ENCODE measurements at regions not wholly inside any gene's neighbourhood (a gene's known extent, or its start where the extent isn't known, plus 50 kb on each side); places are given as distances from the start of the nearest gene placed in this dataset.

DNA sequence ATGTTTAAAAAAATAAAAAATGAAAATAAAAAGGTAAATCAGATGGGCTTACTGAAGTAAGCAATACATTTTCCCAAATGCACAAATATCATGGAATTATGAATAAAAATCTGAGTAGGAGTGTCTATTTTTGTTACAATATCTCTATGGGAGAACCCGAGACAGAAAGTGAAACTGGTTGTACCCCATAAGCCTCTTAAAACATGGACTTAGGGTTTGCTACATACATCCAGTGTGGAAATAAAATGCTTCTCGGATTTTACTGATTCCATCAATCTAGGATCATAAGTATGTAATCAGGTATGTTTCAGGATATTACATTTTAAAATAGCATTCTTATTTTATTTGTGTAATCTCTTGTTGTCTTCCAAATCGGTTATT is 177.8 kb upstream of the CDIN1 start:
- Histone ChIP-seq H3K4me2 (ENCODE audit: extremely low read depth, insufficient read depth, low read length) (peak overlapping the region; percentile 74), H4K20me1 (ENCODE audit: control insufficient read depth, extremely low read depth, insufficient read depth, low read length) (no peaks in the 10 kb centered on the region), H3K4me3 (replicated peaks in 1 of 4; ENCODE audit: control extremely low read depth in 1 of 4, insufficient read depth in 1 of 4, low read depth in 3 of 4, low read length in 4 of 4) (peak overlapping the region in 3 of 4 experiments; percentile 7 to 22 (median 15)), H3K36me3 (ENCODE audit: control insufficient read depth, insufficient read depth, low read length) (no peaks in the 10 kb centered on the region), H3K27ac (ENCODE audit: insufficient read depth, low read length) (no peak overlapping the region), H3K4me1 (ENCODE audit: control insufficient read depth, extremely low read depth, insufficient read depth, low read length) (no peaks in the 10 kb centered on the region), H3K27me3 (ENCODE audit: control insufficient read depth, insufficient read depth, low read length) (no peaks in the 10 kb centered on the region), H2AFZ (ENCODE audit: low read length) (peak overlapping the region; percentile 64), H3K79me2 (ENCODE audit: control insufficient read depth, insufficient read depth, low read length) (no peaks in the 10 kb centered on the region), H3K9ac (ENCODE audit: insufficient read depth, low read length) (no peak overlapping the region), H3K9me3 (ENCODE audit: control insufficient read depth, insufficient read depth, low read depth, low read length) (no peaks in the 10 kb centered on the region)
- TF ChIP-seq EZH2 (IDR thresholded peaks at IDR 0.05; ENCODE audit: low read length, missing control alignments): no peak
- TF ChIP-seq, protein P1, sequence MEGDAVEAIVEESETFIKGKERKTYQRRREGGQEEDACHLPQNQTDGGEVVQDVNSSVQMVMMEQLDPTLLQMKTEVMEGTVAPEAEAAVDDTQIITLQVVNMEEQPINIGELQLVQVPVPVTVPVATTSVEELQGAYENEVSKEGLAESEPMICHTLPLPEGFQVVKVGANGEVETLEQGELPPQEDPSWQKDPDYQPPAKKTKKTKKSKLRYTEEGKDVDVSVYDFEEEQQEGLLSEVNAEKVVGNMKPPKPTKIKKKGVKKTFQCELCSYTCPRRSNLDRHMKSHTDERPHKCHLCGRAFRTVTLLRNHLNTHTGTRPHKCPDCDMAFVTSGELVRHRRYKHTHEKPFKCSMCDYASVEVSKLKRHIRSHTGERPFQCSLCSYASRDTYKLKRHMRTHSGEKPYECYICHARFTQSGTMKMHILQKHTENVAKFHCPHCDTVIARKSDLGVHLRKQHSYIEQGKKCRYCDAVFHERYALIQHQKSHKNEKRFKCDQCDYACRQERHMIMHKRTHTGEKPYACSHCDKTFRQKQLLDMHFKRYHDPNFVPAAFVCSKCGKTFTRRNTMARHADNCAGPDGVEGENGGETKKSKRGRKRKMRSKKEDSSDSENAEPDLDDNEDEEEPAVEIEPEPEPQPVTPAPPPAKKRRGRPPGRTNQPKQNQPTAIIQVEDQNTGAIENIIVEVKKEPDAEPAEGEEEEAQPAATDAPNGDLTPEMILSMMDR (conservative IDR thresholded peaks at IDR 0.05 in 1 of 2, IDR thresholded peaks at IDR 0.05 in 1 of 2; ENCODE audit: low read depth in 1 of 2, low read length in 2 of 2): no peak
- DNase-seq (ENCODE audit: low read depth in 2 of 2): peak in 1 of 2 donors; percentile 23

DNA sequence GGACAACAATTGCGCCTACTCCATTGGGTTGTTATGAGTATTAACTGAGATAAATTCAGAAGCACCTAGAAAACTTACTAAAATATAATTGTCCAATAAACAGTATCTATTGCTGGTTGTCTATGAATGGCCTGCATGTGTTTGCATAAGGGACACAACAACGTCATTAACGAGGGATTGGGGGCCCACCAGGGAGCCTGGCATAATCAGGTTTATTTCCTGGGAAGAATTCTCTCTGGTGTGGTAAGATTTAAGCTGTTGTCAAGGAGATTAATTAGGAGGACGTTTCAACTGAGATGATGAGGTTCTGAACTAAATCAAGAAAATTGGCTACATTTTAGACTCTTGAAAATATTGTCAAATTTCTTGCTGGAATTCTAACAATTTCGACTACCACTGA is 176.1 kb upstream of the CDIN1 start:
- H3K9ac ChIP-seq (ENCODE audit: insufficient read depth, low read length): no peak overlapping the region
- H2AFZ ChIP-seq (ENCODE audit: low read length): no peak overlapping the region
- no peaks in the 10 kb centered on the region for H4K20me1 ChIP-seq (ENCODE audit: control insufficient read depth, extremely low read depth, insufficient read depth, low read length)
- H3K27ac ChIP-seq (ENCODE audit: insufficient read depth, low read length): no peak overlapping the region
- H3K79me2 ChIP-seq (ENCODE audit: control insufficient read depth, insufficient read depth, low read length): no peaks in the 10 kb centered on the region
- H3K27me3 ChIP-seq (ENCODE audit: control insufficient read depth, insufficient read depth, low read length): no peaks in the 10 kb centered on the region
- H3K4me3 ChIP-seq (replicated peaks in 1 of 4; ENCODE audit: control extremely low read depth in 1 of 4, insufficient read depth in 1 of 4, low read depth in 3 of 4, low read length in 4 of 4): no peak overlapping the region
- no peak overlapping the region for H3K4me2 ChIP-seq (ENCODE audit: extremely low read depth, insufficient read depth, low read length)
- no peaks in the 10 kb centered on the region for H3K36me3 ChIP-seq (ENCODE audit: control insufficient read depth, insufficient read depth, low read length)
- no peaks in the 10 kb centered on the region for H3K4me1 ChIP-seq (ENCODE audit: control insufficient read depth, extremely low read depth, insufficient read depth, low read length)
- TF ChIP-seq, protein P1 (conservative IDR thresholded peaks at IDR 0.05 in 1 of 2, IDR thresholded peaks at IDR 0.05 in 1 of 2; ENCODE audit: low read depth in 1 of 2, low read length in 2 of 2): no peak
- no peak for TF ChIP-seq EZH2 (IDR thresholded peaks at IDR 0.05; ENCODE audit: low read length, missing control alignments)
- DNase-seq (ENCODE audit: low read depth in 2 of 2): no peak
- no peaks in the 10 kb centered on the region for H3K9me3 ChIP-seq (ENCODE audit: control insufficient read depth, insufficient read depth, low read depth, low read length)

DNA sequence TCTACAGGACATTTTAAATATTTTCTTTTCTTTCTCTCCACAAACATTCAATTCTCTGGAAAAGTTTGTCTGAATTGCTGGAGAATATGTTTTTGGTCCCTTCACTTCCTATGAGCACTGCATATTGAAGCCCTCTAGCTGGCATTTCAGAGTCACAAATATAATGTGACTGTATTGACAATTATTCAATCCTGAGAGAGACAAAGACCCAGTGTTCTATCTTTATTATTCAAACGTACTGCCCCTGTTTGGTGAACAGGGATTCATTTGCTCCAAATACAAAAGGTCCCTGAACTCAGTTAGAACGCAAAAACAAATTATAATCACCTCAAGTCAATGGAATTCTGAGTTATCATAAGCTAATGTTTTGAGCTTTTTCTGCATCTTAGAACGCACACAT is 173.1 kb upstream of the CDIN1 start:
- Histone ChIP-seq H3K4me3 (replicated peaks in 1 of 4; ENCODE audit: control extremely low read depth in 1 of 4, insufficient read depth in 1 of 4, low read depth in 3 of 4, low read length in 4 of 4) (no peak overlapping the region), H3K27me3 (ENCODE audit: control insufficient read depth, insufficient read depth, low read length) (no peaks in the 10 kb centered on the region), H3K9me3 (ENCODE audit: control insufficient read depth, insufficient read depth, low read depth, low read length) (no peaks in the 10 kb centered on the region), H3K4me1 (ENCODE audit: control insufficient read depth, extremely low read depth, insufficient read depth, low read length) (no peaks in the 10 kb centered on the region), H3K79me2 (ENCODE audit: control insufficient read depth, insufficient read depth, low read length) (no peaks in the 10 kb centered on the region), H3K27ac (ENCODE audit: insufficient read depth, low read length) (no peak overlapping the region), H3K36me3 (ENCODE audit: control insufficient read depth, insufficient read depth, low read length) (no peaks in the 10 kb centered on the region), H3K9ac (ENCODE audit: insufficient read depth, low read length) (no peak overlapping the region), H3K4me2 (ENCODE audit: extremely low read depth, insufficient read depth, low read length) (no peak overlapping the region), H4K20me1 (ENCODE audit: control insufficient read depth, extremely low read depth, insufficient read depth, low read length) (no peaks in the 10 kb centered on the region), H2AFZ (ENCODE audit: low read length) (no peak overlapping the region)
- no peak for DNase-seq (ENCODE audit: low read depth in 2 of 2)
- TF ChIP-seq, protein P1 (conservative IDR thresholded peaks at IDR 0.05 in 1 of 2, IDR thresholded peaks at IDR 0.05 in 1 of 2; ENCODE audit: low read depth in 1 of 2, low read length in 2 of 2): no peak
